HL-60 (cell line): ENCODE measurements at regions not wholly inside any gene's neighbourhood (a gene's known extent, or its start where the extent isn't known, plus 50 kb on each side); places are given as distances from the start of the nearest gene placed in this dataset.
"Not testable (repeated sequence)": the region's sequence is repeated elsewhere in the genome, so short reads cannot be mapped to it uniquely, and the experiment has no call there.

ENCODE experiments used
- DNase-seq, 2 experiments: peaks; one replicate each; pipeline ENCODE4 v3.0.0-alpha.2; 2010 to 2020; ENCODE audit warnings: low read depth in 1 of 2, low spot score in 1 of 2
- H3K27ac ChIP-seq: fragments of 250-450 bp; sonication (Bioruptor Pico); replicated peaks from 2 replicates; pipeline ENCODE4 v1.5.1; 2020; ENCODE audit warnings: mild to moderate bottlenecking, moderate library complexity
- H3K27me3 ChIP-seq: fragments of 250-450 bp; sonication (Bioruptor Pico); 2 replicates; pipeline ENCODE4 v1.5.1; 2021; ENCODE audit warnings: mild to moderate bottlenecking, moderate library complexity; ENCODE audit not compliant: insufficient read depth, poor library complexity, severe bottlenecking
- H3K4me3 ChIP-seq: replicated peaks from 2 replicates; pipeline ENCODE4 v1.5.1; 2011; ENCODE audit warnings: mild to moderate bottlenecking, control low read depth, low read length; ENCODE audit not compliant: insufficient read depth
- GABPA ChIP-seq: IDR thresholded peaks from 2 replicates; pipeline ENCODE4 v1.6.1; 2012; ENCODE audit warnings: low read depth
- POLR2AphosphoS5 ChIP-seq: IDR thresholded peaks from 2 replicates; pipeline ENCODE4 v1.6.1; 2012; ENCODE audit warnings: low read depth
- SPI1 ChIP-seq: IDR thresholded peaks from 2 replicates; pipeline ENCODE4 v1.6.1; 2012; ENCODE audit warnings: low read depth, mild to moderate bottlenecking, borderline replicate concordance
- TF ChIP-seq, protein P1 (sequence below): IDR thresholded peaks from one replicate; pipeline ENCODE4 v1.5.1; 2011; ENCODE audit warnings: low read length, control low read depth, inconsistent platforms; ENCODE audit not compliant: insufficient read depth
- TF ChIP-seq, protein P2 (sequence below): IDR thresholded peaks from 2 replicates; pipeline ENCODE4 v1.6.1; 2012; ENCODE audit warnings: low read depth; ENCODE audit not compliant: insufficient replicate concordance

DNA sequence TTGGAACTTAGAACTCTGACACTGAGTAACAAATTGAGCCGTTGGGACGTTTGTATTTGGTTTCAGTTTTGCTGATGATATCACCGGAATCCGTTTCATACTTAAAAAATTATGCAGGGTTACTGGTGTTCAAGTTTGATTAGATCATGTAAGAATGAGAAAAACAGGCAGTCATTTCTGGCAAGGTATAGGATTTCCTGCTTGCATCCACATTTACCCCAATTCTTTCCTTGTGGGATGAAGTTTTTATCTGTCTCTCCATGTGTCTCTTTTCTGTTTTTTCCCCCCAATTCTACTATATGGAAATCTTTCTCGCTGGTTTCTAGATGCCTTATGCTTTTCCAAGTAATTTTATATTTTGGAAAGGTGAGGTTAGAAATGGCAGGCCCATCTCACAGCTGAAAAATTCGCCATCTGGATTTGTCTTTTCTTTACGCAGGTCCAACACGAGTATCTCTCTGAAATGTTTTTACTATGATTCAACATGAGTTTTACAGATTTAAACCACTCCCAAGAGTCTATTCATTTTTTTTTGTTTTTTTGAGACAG lies 197.9 kb downstream of the SHOX start:
- DNase-seq = no peak

DNA sequence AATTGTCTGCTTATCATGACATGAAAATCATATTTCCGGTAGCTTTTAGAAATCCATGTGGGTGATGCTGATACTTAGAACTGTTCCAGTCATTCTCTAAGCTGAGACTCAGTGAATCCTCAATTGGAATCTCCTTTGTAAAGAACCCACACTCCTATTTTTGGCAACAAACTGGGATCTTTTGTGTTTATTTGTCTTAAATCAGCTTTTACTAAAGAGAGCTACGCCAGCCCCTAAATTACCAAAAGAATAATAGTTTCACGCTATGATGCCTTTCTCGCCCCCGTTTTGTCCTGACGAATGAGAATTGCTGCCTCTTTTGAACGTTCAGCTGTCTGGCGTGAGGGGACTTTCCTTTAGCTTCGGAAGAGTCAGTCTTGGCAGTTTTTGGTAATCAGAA lies 195.9 kb downstream of the SHOX start:
- H3K4me3 ChIP-seq = no peak overlapping the region
- TF ChIP-seq POLR2AphosphoS5 (no peak), GABPA (no peak), SPI1 (no peak)
- TF ChIP-seq, protein P1, sequence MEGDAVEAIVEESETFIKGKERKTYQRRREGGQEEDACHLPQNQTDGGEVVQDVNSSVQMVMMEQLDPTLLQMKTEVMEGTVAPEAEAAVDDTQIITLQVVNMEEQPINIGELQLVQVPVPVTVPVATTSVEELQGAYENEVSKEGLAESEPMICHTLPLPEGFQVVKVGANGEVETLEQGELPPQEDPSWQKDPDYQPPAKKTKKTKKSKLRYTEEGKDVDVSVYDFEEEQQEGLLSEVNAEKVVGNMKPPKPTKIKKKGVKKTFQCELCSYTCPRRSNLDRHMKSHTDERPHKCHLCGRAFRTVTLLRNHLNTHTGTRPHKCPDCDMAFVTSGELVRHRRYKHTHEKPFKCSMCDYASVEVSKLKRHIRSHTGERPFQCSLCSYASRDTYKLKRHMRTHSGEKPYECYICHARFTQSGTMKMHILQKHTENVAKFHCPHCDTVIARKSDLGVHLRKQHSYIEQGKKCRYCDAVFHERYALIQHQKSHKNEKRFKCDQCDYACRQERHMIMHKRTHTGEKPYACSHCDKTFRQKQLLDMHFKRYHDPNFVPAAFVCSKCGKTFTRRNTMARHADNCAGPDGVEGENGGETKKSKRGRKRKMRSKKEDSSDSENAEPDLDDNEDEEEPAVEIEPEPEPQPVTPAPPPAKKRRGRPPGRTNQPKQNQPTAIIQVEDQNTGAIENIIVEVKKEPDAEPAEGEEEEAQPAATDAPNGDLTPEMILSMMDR = no peak
- TF ChIP-seq, protein P2, sequence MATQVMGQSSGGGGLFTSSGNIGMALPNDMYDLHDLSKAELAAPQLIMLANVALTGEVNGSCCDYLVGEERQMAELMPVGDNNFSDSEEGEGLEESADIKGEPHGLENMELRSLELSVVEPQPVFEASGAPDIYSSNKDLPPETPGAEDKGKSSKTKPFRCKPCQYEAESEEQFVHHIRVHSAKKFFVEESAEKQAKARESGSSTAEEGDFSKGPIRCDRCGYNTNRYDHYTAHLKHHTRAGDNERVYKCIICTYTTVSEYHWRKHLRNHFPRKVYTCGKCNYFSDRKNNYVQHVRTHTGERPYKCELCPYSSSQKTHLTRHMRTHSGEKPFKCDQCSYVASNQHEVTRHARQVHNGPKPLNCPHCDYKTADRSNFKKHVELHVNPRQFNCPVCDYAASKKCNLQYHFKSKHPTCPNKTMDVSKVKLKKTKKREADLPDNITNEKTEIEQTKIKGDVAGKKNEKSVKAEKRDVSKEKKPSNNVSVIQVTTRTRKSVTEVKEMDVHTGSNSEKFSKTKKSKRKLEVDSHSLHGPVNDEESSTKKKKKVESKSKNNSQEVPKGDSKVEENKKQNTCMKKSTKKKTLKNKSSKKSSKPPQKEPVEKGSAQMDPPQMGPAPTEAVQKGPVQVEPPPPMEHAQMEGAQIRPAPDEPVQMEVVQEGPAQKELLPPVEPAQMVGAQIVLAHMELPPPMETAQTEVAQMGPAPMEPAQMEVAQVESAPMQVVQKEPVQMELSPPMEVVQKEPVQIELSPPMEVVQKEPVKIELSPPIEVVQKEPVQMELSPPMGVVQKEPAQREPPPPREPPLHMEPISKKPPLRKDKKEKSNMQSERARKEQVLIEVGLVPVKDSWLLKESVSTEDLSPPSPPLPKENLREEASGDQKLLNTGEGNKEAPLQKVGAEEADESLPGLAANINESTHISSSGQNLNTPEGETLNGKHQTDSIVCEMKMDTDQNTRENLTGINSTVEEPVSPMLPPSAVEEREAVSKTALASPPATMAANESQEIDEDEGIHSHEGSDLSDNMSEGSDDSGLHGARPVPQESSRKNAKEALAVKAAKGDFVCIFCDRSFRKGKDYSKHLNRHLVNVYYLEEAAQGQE = no peak

More for the DNA sequence above, 197.9 kb downstream of the SHOX start:
- H3K4me3 ChIP-seq = no peak overlapping the region
- H3K27ac ChIP-seq = no peak overlapping the region
- TF ChIP-seq, protein P2 = no peak
- no peak for TF ChIP-seq POLR2AphosphoS5
- TF ChIP-seq, protein P1 = no peak
- TF ChIP-seq SPI1 = no peak
- no peak for TF ChIP-seq GABPA
- H3K27me3 ChIP-seq = no peaks in the 10 kb centered on the region

DNA sequence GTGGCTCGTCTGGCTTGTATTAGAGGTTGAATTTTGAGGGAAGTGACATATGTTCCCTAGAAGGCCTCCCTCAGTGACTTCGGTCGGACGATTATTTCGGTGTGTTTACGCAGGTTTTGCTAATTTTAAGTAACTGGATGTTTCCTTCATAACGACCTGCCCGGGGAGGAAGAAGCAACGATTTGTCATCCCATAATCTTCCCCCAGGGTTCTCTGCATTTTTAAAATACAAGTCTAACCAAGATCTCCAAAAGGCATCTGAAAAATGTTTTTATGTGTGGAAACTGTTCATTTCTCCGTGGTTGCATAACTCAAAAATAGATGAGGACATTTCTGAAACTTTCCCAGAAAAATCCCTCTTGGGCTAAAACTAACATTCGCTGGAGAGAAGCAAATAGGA lies 195.4 kb downstream of the SHOX start:
- Histone ChIP-seq H3K27ac (no peak overlapping the region), H3K27me3 (no peaks in the 10 kb centered on the region), H3K4me3 (no peak overlapping the region)
- DNase-seq = no peak
- no peak for TF ChIP-seq POLR2AphosphoS5
- TF ChIP-seq, protein P1 = no peak
- TF ChIP-seq SPI1 = no peak
- TF ChIP-seq, protein P2 = no peak
- TF ChIP-seq GABPA = no peak

More for the DNA sequence above, 195.9 kb downstream of the SHOX start:
- Histone ChIP-seq H3K27ac (no peak overlapping the region), H3K27me3 (no peaks in the 10 kb centered on the region)
- DNase-seq = no peak

DNA sequence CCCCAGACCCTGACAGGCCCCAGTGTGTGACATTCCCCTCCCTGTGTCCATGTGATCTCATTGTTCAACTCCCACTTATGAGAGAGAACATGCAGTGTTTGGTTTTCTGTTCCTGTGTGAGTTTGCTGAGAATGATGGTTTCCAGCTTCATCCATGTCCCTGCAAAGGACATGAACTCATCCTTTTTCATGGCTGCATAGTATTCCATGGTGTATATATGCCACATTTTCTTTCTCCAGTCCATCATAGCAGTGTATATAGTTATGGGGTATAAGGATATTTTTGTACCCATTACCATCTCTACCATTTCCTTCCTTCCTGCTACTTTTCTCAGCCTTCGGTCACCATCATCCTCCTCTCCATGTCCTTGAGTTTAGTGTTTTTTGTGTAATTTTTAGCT lies 192.5 kb downstream of the SHOX start:
- not testable (repeated sequence) for H3K27ac ChIP-seq, H3K27me3 ChIP-seq, DNase-seq, H3K4me3 ChIP-seq
